ENCODE measurements at regions not wholly inside any gene's neighbourhood (a gene's known extent, or its start where the extent isn't known, plus 50 kb on each side); places are given as distances from the start of the nearest gene placed in this dataset.

- no peak overlapping the region for H2BK15ac ChIP-seq (ENCODE audit: low read depth, low read length)
- H3K56ac ChIP-seq (ENCODE audit: insufficient read length, low read depth, low read length), result no peak overlapping the region
- H4K20me1 ChIP-seq (ENCODE audit: control insufficient read depth, insufficient read depth, insufficient read length), result peaks cover 3% of the 10 kb centered on the region
- H2BK12ac ChIP-seq (ENCODE audit: insufficient read length, low read depth, low read length), result no peak overlapping the region
- no peaks in the 10 kb centered on the region for H3K36me3 Mint-ChIP-seq (ENCODE audit: insufficient read depth in 1 of 3, low read depth in 3 of 3)
- no peaks in the 10 kb centered on the region for H3K79me2 ChIP-seq (ENCODE audit: insufficient read depth, low read length)
- no peak overlapping the region for H2BK20ac ChIP-seq (ENCODE audit: low read depth, low read length, poor library complexity, severe bottlenecking)
- no peak overlapping the region for H3K4me2 ChIP-seq (ENCODE audit: insufficient read depth, insufficient read length, low read length)
- no peak overlapping the region for H4K5ac ChIP-seq (ENCODE audit: insufficient read length, low read depth, low read length)
- peaks cover 31% of the 10 kb centered on the region for H3K27me3 Mint-ChIP-seq (ENCODE audit: low read depth)
- no peak overlapping the region for H3K18ac ChIP-seq (ENCODE audit: insufficient read length, low read depth, low read length)
- no peaks in the 10 kb centered on the region for H3K4me1 ChIP-seq (ENCODE audit: insufficient read depth, low read length)
- no peaks in the 10 kb centered on the region for H3K79me1 ChIP-seq (ENCODE audit: insufficient read depth, low read depth, low read length, poor library complexity, severe bottlenecking)
- no peaks in the 10 kb centered on the region for H3K9me3 ChIP-seq (ENCODE audit: control insufficient read depth, low read depth, low read length)
- H2BK120ac ChIP-seq (ENCODE audit: low read depth, low read length, poor library complexity, severe bottlenecking), result no peak overlapping the region
- WGBS (ENCODE audit: extremely low coverage, insufficient read length, low lambda C conversion rate), result no CpG with 5 or more reads among the region's 2 CpGs
- H3K27ac ChIP-seq (ENCODE audit: insufficient read length, low read depth, low read length), result no peak overlapping the region
- no peak for DNase-seq
- no peak overlapping the region for H3T11ph ChIP-seq (ENCODE audit: low read length)
- peaks cover 4 to 6% of the 10 kb centered on the region in 2 experiments for H3K4me1 Mint-ChIP-seq
- H3K9me3 Mint-ChIP-seq, result peaks cover 0 to 3% of the 10 kb centered on the region in 2 experiments; a peak in 1 of 5 replicates
- H3K27me3 ChIP-seq (ENCODE audit: insufficient read depth, low read length), result peaks cover 2% of the 10 kb centered on the region; the same call in 1 of the 2 replicates
- H3K23ac ChIP-seq (ENCODE audit: insufficient read length, low read depth, low read length), result no peak overlapping the region
- no peak overlapping the region for H4K91ac ChIP-seq (ENCODE audit: insufficient read length, low read depth, low read length)
- H2BK5ac ChIP-seq (ENCODE audit: insufficient read length, low read length), result no peak overlapping the region
- no peaks in the 10 kb centered on the region for H3K23me2 ChIP-seq (ENCODE audit: insufficient read length, low read depth, low read length, poor library complexity, severe bottlenecking)
- H3K4me3 Mint-ChIP-seq, result no peak overlapping the region
- H3K4ac ChIP-seq (ENCODE audit: low read depth, low read length), result no peak overlapping the region
- TF ChIP-seq CTCF (conservative IDR thresholded peaks at IDR 0.05), result no peak
- H4K8ac ChIP-seq (replicated peaks; ENCODE audit: insufficient read length, low read depth, low read length), result no peak overlapping the region
- H3K14ac ChIP-seq (ENCODE audit: insufficient read depth, low read length), result no peak overlapping the region
- no peak overlapping the region for H2AFZ ChIP-seq (ENCODE audit: low read length)
- H2AK5ac ChIP-seq (ENCODE audit: insufficient read length, low read length), result no peak overlapping the region
- no peak overlapping the region for H3K9ac ChIP-seq (ENCODE audit: extremely low read depth, insufficient read length, low read length)
- H3K27ac Mint-ChIP-seq, result peak overlapping the region in 1 of 3 experiments; percentile 10; a peak in 1 of 7 replicates
Observed at GRCh38 chr1:243912347-243912746, 62.3 kb upstream of the AKT3 start.

All from H9 (cell line).